GM19351 (cell line): ENCODE measurements at regions not wholly inside any gene's neighbourhood (a gene's known extent, or its start where the extent isn't known, plus 50 kb on each side); places are given as distances from the start of the nearest gene placed in this dataset.

Source experiments
- ATAC-seq: cut with Tn5 transposase; IDR thresholded peaks from one replicate; pipeline ENCODE4 v1.9.1; 2021; ENCODE audit warnings: mild to moderate bottlenecking, moderate library complexity; ENCODE audit not compliant: unreplicated experiment

- no peak for ATAC-seq
Observed at GRCh38 chr4:136329042-136329662, 1203.1 kb downstream of the PCDH18 start.

DNA sequence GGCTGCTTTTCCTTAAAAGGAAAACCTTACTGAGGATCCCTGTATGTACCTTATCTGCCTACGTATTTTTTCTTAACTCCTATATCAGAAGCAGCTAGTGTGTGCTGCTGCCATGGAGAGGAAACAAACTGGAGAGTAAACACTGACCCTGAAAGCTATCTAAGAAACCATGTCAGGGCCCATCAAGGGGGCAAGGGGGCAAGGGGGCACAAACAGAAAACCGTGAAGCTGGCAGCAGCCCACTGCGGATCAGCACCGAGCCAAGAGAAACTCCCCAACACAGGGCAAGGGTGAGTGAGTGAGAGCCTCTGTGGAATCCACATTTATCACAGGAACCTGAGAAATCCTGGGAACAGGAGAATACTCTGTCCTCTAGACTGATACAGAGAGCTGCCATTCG is 1204.2 kb downstream of the PCDH18 start:
- no peak for ATAC-seq

DNA sequence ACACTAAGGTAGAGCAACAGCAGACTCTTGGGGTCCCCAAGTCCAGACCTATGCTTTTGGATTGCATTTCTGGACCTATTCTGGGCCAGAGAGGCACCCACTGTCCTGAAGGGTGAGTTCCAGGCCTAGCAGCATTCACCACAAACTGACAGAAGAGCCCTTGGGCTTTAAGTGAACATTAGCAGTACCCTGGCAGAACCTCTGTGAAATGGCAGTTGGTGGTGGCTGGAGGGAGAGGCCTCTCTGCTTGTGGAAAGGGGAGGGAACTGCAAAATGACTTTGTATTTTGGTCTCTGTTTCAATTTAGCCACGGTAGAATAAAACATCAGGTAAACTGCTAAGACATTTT is 1211.9 kb downstream of the PCDH18 start:
- ATAC-seq: no peak

- no peak for ATAC-seq
Observed at GRCh38 chr4:136319789-136320464, 1212.4 kb downstream of the PCDH18 start.

DNA sequence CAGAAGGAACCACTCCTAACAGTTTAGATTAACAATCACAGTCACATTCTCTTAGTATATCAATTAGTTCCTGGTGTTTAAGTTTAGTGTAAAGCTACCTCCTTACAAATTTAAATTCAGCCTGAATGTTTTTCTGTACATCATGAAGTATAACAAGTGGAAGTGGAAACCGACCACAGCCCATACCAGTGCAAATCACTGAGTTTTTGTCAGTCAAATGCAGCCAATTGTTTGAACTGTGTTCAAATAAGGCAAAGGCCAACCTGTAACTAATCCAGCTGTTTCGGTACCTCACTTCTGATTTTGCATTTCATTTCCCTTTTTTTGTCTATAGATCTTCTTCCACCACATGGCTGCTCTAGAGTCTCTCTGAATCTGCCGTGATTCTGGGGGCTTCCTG is 1215.3 kb downstream of the PCDH18 start:
- ATAC-seq: no peak

- ATAC-seq: no peak
Observed at GRCh38 chr4:136314686-136315085, 1217.6 kb downstream of the PCDH18 start.

DNA sequence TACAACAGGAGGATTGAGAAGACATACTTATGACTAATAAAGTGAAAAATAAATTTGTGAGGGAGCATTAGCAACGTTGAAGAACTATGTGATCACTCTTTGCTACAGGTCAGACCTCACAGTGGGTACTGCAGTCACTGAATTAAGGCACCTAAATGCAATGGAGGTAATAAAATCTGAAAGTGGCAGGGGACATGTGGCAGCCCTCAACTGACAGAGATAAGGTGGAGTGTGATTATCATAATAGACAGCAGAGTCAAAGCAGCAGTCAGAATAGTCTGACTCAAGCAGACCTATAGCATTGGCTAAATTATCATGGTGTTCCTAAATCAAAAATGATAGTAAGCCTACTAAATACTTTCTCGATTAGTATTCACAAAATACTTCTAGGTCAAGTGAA is 1220.5 kb downstream of the PCDH18 start:
- ATAC-seq: no peak

GRCh38 chr4:136307765-136308164 is 1224.5 kb downstream of the PCDH18 start:
- ATAC-seq: no peak

DNA sequence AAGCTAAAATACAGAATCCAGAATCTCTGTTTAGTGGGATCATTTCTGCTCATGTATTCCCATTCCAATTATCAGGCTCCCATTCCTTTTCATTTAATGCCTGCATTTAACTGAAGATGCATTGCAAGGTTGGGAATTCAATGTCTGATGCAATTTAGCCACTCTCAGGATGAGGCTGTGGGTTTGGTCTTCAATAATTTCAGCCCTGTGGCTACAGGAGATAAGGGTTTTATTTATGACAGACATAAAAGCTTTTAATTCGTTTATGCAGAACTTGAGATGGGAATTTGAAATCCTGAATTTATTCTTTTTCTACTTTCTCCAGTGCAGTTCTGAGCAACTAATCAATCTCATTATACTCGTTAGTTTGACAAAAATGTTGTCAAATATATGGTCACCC is 1225.9 kb downstream of the PCDH18 start:
- no peak for ATAC-seq

GRCh38 chr4:136302566-136302965 is 1229.7 kb downstream of the PCDH18 start:
- ATAC-seq: no peak

DNA sequence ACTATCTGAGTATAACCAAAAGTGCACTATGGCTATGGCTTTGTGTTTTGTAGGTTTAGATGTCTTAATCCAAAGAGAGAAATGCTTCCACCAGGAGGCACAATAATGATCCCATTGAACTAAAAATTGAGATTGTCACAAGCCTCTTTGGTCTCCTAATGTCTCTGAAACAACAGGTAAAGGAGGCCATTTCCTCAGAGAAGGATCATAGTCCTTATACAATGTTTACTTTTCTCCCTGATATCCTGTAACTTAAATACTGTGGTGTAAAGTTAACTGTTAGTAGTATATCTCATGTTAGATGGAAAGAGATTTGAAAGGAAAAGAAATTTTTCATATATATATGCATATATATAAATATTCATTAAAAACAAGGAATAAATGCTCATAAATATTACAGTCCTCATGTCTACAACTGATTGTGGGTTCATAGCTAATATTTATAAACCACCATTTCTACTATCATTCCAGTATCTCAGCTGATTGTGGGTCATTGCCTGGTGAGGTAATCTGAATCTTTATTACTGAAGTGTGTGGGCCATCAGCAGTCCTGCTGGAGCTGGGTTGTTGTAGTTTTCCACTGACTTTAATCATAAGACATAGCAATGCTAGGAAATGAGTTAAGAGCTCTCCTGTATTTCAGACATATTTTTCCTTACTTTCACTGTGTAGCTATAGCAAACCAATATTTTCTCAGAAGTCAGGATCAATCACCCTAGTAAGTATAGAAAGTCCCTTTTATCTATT is 1230.4 kb downstream of the PCDH18 start:
- no peak for ATAC-seq

DNA sequence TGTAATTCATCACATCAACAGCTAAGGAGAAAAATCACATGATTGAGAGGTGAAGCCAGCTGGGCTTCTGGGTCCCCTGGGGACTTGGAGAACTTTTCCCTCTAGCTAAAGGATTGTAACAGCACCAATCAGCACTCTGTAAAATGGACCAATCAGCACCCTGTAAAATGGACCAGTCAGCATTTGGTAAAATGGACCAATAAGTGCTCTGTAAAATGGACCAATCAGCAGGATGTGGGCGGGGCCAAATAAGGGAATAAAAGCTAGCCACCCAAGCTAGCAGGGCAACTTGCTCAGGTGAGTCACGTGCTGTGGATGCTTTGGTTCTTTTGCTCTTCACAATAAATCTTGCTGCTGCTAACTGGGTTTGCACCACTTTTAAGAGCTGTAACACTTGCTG is 1248.3 kb downstream of the PCDH18 start:
- no peak for ATAC-seq

- ATAC-seq: no peak
Observed at GRCh38 chr4:136281889-136282288, 1250.4 kb downstream of the PCDH18 start.

GRCh38 chr4:136281307-136281706 is 1251.0 kb downstream of the PCDH18 start:
- ATAC-seq: no peak

- ATAC-seq: no peak
Observed at GRCh38 chr4:136277741-136278140, 1254.6 kb downstream of the PCDH18 start.

GRCh38 chr4:136246876-136247275 is 1285.4 kb downstream of the PCDH18 start:
- no peak for ATAC-seq

DNA sequence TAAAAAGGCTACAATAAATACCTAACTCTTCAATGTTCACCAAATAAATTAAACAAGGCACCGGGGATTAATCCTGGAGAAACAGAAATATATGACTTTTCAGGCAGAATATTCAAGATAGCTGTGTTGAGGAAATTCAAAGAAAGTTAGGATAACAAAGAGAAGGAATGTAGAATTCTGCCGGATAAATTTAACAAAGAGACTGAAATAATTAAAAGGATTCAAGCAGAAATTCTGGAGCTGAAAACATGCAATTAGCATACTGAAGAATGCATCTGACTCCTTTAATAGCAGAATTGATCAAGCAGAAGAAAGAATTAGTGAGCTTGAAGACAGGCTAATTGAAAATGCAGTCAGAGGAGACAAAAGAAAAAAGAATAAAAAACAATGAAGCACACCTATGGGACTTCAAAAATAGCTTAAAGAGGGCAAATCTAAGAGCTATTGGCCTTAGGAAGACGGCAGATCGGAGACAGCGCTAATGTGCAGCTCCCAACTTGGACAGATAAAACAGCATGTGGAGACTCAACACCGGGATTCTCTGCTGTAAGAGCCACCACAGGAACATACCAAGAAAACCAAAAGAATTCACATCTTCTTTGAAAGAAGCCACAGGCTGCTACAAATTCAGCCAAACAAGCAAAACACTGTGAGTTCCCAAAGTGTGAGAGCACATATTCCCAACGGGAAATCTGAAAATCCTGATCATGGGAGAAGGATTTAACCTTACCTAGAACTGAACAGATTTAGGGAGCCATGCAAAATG is 1290.9 kb downstream of the PCDH18 start:
- no peak for ATAC-seq

- ATAC-seq: no peak
Observed at GRCh38 chr4:136227315-136227714, 1305.0 kb downstream of the PCDH18 start.

DNA sequence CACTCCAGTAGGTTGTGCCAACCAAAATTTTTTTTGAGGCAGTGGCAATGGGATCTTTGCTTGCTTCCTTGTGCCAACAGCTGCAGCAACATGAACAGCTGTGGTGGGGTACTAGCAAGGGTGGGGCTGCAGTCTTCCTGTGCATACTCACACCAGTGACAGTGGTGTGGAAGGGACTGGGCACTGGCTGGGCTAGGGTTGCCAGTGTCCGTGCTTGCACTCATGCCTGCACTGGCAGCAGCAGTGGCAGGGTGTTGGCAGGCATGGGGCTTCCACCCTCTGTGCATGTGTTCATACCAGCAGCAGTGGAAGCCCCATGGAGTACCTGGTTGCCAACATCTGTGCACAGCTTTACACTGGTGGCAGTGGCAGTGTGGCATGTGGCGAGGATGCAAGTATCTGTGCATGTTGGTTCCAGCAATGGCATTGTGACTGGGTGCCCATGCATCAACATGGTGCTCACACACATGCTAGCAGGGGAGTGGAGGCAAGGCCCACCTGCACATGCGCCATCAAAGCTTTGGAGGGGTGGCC is 1312.6 kb downstream of the PCDH18 start:
- no peak for ATAC-seq

GRCh38 chr4:136203199-136203598 is 1329.1 kb downstream of the PCDH18 start:
- no peak for ATAC-seq

- ATAC-seq: no peak
Observed at GRCh38 chr4:136198358-136198757, 1333.9 kb downstream of the PCDH18 start.
